Fibroblast of pulmonary artery (primary cell): ENCODE measurements at regions not wholly inside any gene's neighbourhood (a gene's known extent, or its start where the extent isn't known, plus 50 kb on each side); places are given as distances from the start of the nearest gene placed in this dataset.

Experiments used
- DNase-seq: peaks from one replicate; pipeline ENCODE4 v3.0.0-alpha.2; 2010; ENCODE audit warnings: low read depth
- H3K4me3 ChIP-seq: replicated peaks from 2 replicates; pipeline ENCODE4 v1.5.1; 2011; ENCODE audit warnings: low read depth, mild to moderate bottlenecking, control low read depth, low read length, moderate library complexity
- CTCF ChIP-seq: IDR thresholded peaks from 2 replicates; pipeline ENCODE4 v1.5.1; 2011; ENCODE audit warnings: mild to moderate bottlenecking, control low read depth, low read length, inconsistent platforms; ENCODE audit errors: missing control alignments

GRCh38 chr7:131691454-131692130 lies 135.2 kb upstream of the PODXL start:
- TF ChIP-seq CTCF, result no peak
- DNase-seq, result no peak
- no peak overlapping the region for H3K4me3 ChIP-seq

GRCh38 chr7:131690441-131690840 lies 134.0 kb upstream of the PODXL start:
- TF ChIP-seq CTCF, result no peak
- DNase-seq, result no peak
- no peak overlapping the region for H3K4me3 ChIP-seq

GRCh38 chr7:131689662-131690234 lies 133.3 kb upstream of the PODXL start:
- DNase-seq, result no peak
- TF ChIP-seq CTCF, result no peak
- H3K4me3 ChIP-seq, result no peak overlapping the region

DNA sequence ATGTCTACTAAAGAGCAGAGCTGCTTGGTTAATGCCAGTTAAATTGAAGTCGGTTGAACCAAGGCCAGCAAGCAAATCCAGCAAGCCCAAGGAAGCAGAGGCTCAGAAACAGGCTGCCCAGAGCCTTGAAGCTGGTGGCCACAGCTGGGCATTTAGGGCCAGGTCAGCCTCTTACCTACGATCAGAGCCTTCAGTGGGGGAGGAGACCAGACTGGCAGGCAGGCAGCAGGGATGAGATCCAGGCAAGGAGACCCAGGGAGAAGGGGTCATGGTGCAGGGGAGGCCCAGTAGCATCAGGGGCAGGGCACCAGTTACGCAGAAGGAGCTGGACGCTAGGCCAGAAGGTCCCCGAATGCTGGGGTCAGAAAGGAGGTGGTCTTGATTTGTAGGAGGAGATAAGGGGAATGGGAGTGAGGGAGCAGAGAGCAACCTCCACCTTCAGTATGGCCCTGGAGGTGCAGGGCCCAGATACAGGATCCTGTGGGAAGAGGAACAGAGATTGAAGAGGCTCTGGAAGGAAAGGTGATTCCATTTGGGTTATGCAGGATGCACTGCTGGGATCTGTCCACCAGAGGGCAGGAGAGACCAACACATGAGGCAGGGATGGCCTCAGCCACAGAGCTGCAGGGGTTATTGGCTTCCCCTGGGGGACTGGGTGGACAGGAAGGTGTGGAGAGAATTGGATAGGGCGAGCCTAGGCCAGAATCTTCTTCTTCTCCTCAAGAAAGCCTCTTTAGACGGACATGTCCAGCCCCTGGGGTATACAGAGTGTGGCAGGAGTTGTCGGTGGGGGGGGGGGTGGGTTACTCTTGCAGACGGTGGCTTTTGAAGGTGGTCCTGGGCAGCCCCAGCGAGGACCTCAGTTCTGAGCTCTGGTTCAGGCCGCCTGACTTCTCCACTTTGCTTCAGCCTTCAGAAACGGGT lies 132.6 kb upstream of the PODXL start:
- DNase-seq, result peak; percentile 67
- TF ChIP-seq CTCF, result peak; percentile 99

GRCh38 chr7:131687296-131687695 lies 130.9 kb upstream of the PODXL start:
- H3K4me3 ChIP-seq, result no peak overlapping the region
- TF ChIP-seq CTCF, result no peak
- no peak for DNase-seq

More for the DNA sequence above, 132.6 kb upstream of the PODXL start:
- no peak overlapping the region for H3K4me3 ChIP-seq

DNA sequence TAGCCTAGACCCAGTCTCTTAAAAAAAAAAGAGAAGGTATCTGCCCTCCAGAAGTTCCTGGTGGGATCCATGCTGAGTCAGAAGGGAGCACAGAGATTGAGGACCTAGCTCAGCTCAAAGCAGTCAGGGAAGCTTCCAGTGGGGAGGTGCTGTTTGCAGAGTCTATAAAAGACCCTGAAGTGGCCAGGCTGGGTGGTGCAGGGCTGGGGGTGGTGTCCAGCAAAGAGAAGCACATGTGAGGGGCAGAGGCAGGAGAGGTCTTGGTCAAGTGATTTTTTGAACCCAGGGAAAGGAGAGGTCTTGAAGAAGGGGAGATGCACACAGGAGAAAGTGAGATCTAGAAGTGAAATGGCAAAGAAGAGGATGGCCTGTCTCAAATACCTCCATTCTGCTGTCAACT lies 130.4 kb upstream of the PODXL start:
- TF ChIP-seq CTCF, result no peak

More for the DNA sequence above, 130.4 kb upstream of the PODXL start:
- H3K4me3 ChIP-seq, result no peak overlapping the region
- no peak for DNase-seq
